Keratinocyte (primary cell): ENCODE measurements at regions not wholly inside any gene's neighbourhood (a gene's known extent, or its start where the extent isn't known, plus 50 kb on each side); places are given as distances from the start of the nearest gene placed in this dataset.

Experiments used
- DNase-seq: peaks from one replicate; pipeline ENCODE4 v3.0.0-alpha.2; 2011; ENCODE audit warnings: low read depth, missing footprints, low spot score
- FAIRE-seq: peaks from 2 replicates; lab custom pipeline; 2011; peaks lifted over from hg19 to GRCh38; lab: Jason Lieb, UNC
- H2AFZ ChIP-seq: 2 replicates; pipeline ENCODE4 v1.6.0; 2012; ENCODE audit warnings: low read length, control low read depth, inconsistent platforms; ENCODE audit not compliant: control insufficient read depth
- H3K27ac ChIP-seq: 2 replicates; pipeline ENCODE4 v1.5.1; 2011; ENCODE audit warnings: low read length; ENCODE audit not compliant: control insufficient read depth, insufficient read depth
- H3K27me3 ChIP-seq: 3 replicates; pipeline ENCODE4 v1.6.0; 2011; ENCODE audit warnings: low read length; ENCODE audit not compliant: control insufficient read depth, insufficient read depth; ENCODE audit errors: extremely low read depth
- H3K36me3 ChIP-seq, 2 experiments: 2 replicates in 1 of 2; 3 replicates in 1 of 2; pipeline ENCODE4 v1.5.1; 2011; ENCODE audit warnings: low read length in 2 of 2, mild to moderate bottlenecking in 1 of 2; ENCODE audit not compliant: control insufficient read depth in 2 of 2, insufficient read depth in 2 of 2; ENCODE audit errors: extremely low read depth in 1 of 2
- H3K4me1 ChIP-seq: 3 replicates; pipeline ENCODE4 v1.5.1; 2011; ENCODE audit warnings: low read length; ENCODE audit not compliant: control insufficient read depth, insufficient read depth; ENCODE audit errors: extremely low read depth
- H3K4me2 ChIP-seq: 3 replicates; pipeline ENCODE4 v1.6.0; 2011; ENCODE audit warnings: low read depth, low read length; ENCODE audit not compliant: control insufficient read depth, insufficient read depth; ENCODE audit errors: extremely low read depth
- H3K4me3 ChIP-seq, 3 experiments: fragments of 200-600 bp in 1 of 3; sonication (generic) in 1 of 3; 2 replicates in 2 of 3; 3 replicates in 1 of 3; pipeline ENCODE4 v1.5.1; 2011 to 2016; ENCODE audit warnings: low read length in 3 of 3, mild to moderate bottlenecking in 3 of 3, control low read depth in 2 of 3, inconsistent platforms in 1 of 3, low read depth in 1 of 3, mixed read lengths in 1 of 3, mixed run types in 1 of 3, moderate library complexity in 1 of 3; ENCODE audit not compliant: control insufficient read depth in 2 of 3, insufficient read depth in 2 of 3; ENCODE audit errors: extremely low read depth in 1 of 3
- H3K79me2 ChIP-seq: 2 replicates; pipeline ENCODE4 v1.6.0; 2012; ENCODE audit warnings: low read length; ENCODE audit not compliant: control insufficient read depth, insufficient read depth
- H3K9ac ChIP-seq: 3 replicates; pipeline ENCODE4 v1.6.0; 2011; ENCODE audit warnings: low read length; ENCODE audit not compliant: control insufficient read depth, insufficient read depth; ENCODE audit errors: extremely low read depth
- H3K9me1 ChIP-seq: 3 replicates; pipeline ENCODE4 v1.6.0; 2011; ENCODE audit warnings: low read length; ENCODE audit not compliant: control insufficient read depth, insufficient read depth; ENCODE audit errors: extremely low read depth
- H3K9me3 ChIP-seq: 2 replicates; pipeline ENCODE4 v1.5.1; 2012; ENCODE audit warnings: low read depth, low read length; ENCODE audit not compliant: control insufficient read depth
- H4K20me1 ChIP-seq: 3 replicates; pipeline ENCODE4 v1.6.0; 2011; ENCODE audit warnings: low read length; ENCODE audit not compliant: control insufficient read depth, insufficient read depth; ENCODE audit errors: extremely low read depth
- EZH2 ChIP-seq: IDR thresholded peaks from one replicate; pipeline ENCODE4 v1.6.1; 2012; ENCODE audit warnings: inconsistent platforms, mild to moderate bottlenecking, low read length, moderate library complexity
- dilution Hi-C: fragments of 300-500 bp; cut with MboI; formaldehyde crosslinking; loops from one replicate; pipeline ENCODE4 v1.7.0; 2020; ENCODE audit warnings: low sequenced_read_pairs; ENCODE audit not compliant: extremely low pct_ligation_motif_present
- TF ChIP-seq, protein P1 (sequence below), 3 experiments: IDR thresholded peaks in 1 of 3; conservative IDR thresholded peaks in 1 of 3; optimal IDR thresholded peaks in 1 of 3; 2 replicates in 2 of 3; 3 replicates in 1 of 3; pipeline versions ENCODE3 to v1.5.1; 2011; ENCODE audit warnings: low read length in 3 of 3, mild to moderate bottlenecking in 3 of 3, moderate library complexity in 2 of 3, control low read depth in 1 of 3, inconsistent platforms in 1 of 3; ENCODE audit not compliant: insufficient read depth in 2 of 3; ENCODE audit errors: extremely low read depth in 1 of 3

DNA sequence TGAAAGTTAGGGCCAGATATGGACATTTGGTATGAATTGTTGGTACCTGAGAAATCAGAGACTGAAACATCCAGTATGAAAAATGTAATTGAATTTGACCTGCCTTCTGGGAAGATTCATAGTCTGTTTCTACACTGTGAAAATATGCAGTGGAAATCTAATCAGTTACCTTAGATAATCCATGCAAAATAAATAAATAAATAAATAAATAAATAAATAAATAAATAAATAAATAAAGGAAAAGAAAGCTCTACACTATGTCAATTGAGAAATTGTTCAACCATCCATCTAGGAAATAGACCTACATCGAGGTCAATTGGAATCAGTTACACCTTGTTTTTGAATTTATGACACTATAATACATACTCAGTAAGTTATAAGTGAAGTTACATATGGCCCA is 252.3 kb downstream of the VGLL3 start:
- no peak overlapping the region for H3K9ac ChIP-seq
- no peak overlapping the region for H3K4me2 ChIP-seq
- no peak overlapping the region for H2AFZ ChIP-seq
- H3K79me2 ChIP-seq: no peaks in the 10 kb centered on the region
- H3K9me3 ChIP-seq: no peaks in the 10 kb centered on the region
- dilution Hi-C loops: no loop called here
- no peaks in the 10 kb centered on the region for H3K36me3 ChIP-seq
- TF ChIP-seq, protein P1, sequence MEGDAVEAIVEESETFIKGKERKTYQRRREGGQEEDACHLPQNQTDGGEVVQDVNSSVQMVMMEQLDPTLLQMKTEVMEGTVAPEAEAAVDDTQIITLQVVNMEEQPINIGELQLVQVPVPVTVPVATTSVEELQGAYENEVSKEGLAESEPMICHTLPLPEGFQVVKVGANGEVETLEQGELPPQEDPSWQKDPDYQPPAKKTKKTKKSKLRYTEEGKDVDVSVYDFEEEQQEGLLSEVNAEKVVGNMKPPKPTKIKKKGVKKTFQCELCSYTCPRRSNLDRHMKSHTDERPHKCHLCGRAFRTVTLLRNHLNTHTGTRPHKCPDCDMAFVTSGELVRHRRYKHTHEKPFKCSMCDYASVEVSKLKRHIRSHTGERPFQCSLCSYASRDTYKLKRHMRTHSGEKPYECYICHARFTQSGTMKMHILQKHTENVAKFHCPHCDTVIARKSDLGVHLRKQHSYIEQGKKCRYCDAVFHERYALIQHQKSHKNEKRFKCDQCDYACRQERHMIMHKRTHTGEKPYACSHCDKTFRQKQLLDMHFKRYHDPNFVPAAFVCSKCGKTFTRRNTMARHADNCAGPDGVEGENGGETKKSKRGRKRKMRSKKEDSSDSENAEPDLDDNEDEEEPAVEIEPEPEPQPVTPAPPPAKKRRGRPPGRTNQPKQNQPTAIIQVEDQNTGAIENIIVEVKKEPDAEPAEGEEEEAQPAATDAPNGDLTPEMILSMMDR (optimal IDR thresholded peaks at IDR 0.05 in 1 of 3, IDR thresholded peaks at IDR 0.05 in 1 of 3, conservative IDR thresholded peaks at IDR 0.05 in 1 of 3; ENCODE audit: extremely low read depth in 1 of 3, insufficient read depth in 2 of 3, low read length in 3 of 3): no peak
- no peak for TF ChIP-seq EZH2
- H4K20me1 ChIP-seq: no peaks in the 10 kb centered on the region
- no peaks in the 10 kb centered on the region for H3K4me1 ChIP-seq
- DNase-seq (no peak), FAIRE-seq (no peak)
- H3K9me1 ChIP-seq: no peaks in the 10 kb centered on the region
- no peak overlapping the region for H3K27ac ChIP-seq
- H3K27me3 ChIP-seq: no peaks in the 10 kb centered on the region
- H3K4me3 ChIP-seq: no peak overlapping the region

GRCh38 chr3:86737517-86737916 is 253.4 kb downstream of the VGLL3 start:
- no peaks in the 10 kb centered on the region for H3K4me1 ChIP-seq
- TF ChIP-seq, protein P1 (optimal IDR thresholded peaks at IDR 0.05 in 1 of 3, IDR thresholded peaks at IDR 0.05 in 1 of 3, conservative IDR thresholded peaks at IDR 0.05 in 1 of 3; ENCODE audit: extremely low read depth in 1 of 3, insufficient read depth in 2 of 3, low read length in 3 of 3): no peak
- no peak for TF ChIP-seq EZH2
- no peaks in the 10 kb centered on the region for H3K36me3 ChIP-seq
- no peak overlapping the region for H3K27ac ChIP-seq
- no peaks in the 10 kb centered on the region for H3K9me1 ChIP-seq
- dilution Hi-C loops: no loop called here
- H3K79me2 ChIP-seq: no peaks in the 10 kb centered on the region
- H3K27me3 ChIP-seq: no peaks in the 10 kb centered on the region
- no peak overlapping the region for H3K4me2 ChIP-seq
- H3K4me3 ChIP-seq: no peak overlapping the region
- no peak overlapping the region for H3K9ac ChIP-seq
- no peaks in the 10 kb centered on the region for H3K9me3 ChIP-seq
- DNase-seq: no peak
- H4K20me1 ChIP-seq: no peaks in the 10 kb centered on the region
- no peak overlapping the region for H2AFZ ChIP-seq
- no peak for FAIRE-seq
